ENCODE measurements at regions not wholly inside any gene's neighbourhood (a gene's known extent, or its start where the extent isn't known, plus 50 kb on each side); places are given as distances from the start of the nearest gene placed in this dataset.

- TF ChIP-seq CTCF (IDR thresholded peaks at IDR 0.05) (no peak), USF1 (CRISPR knock-in tag; IDR thresholded peaks at IDR 0.05) (no peak), ETV6 (CRISPR knock-in tag; IDR thresholded peaks at IDR 0.05) (no peak), ZSCAN18 (CRISPR knock-in tag; IDR thresholded peaks at IDR 0.05) (no peak), USF2 (CRISPR knock-in tag; IDR thresholded peaks at IDR 0.05) (no peak), SP1 (CRISPR knock-in tag; conservative IDR thresholded peaks at IDR 0.05) (no peak), NR1H2 (CRISPR knock-in tag; IDR thresholded peaks at IDR 0.05) (no peak), MAX (CRISPR knock-in tag; IDR thresholded peaks at IDR 0.05) (no peak), TCF7 (CRISPR knock-in tag; IDR thresholded peaks at IDR 0.05; ENCODE audit: low read depth) (no peak), NR2C2 (CRISPR knock-in tag; IDR thresholded peaks at IDR 0.05) (no peak), AR (CRISPR knock-in tag; IDR thresholded peaks at IDR 0.05) (no peak), ATF6 (CRISPR knock-in tag; IDR thresholded peaks at IDR 0.05) (no peak), CREB1 (CRISPR knock-in tag; IDR thresholded peaks at IDR 0.05) (no peak)
Observed at GRCh38 chr11:37286890-37287289, 688.9 kb upstream of the RAG2 start.

All from WTC11 (cell line).